OCI-LY7 (cell line): ENCODE measurements at regions not wholly inside any gene's neighbourhood (a gene's known extent, or its start where the extent isn't known, plus 50 kb on each side); places are given as distances from the start of the nearest gene placed in this dataset.

Experiments
- BruUV-seq: library from RNA; stranded (reverse); fragments of 400-500 nt; replicated peaks from 2 replicates; lab custom pipeline; 2021; lab: Mats Ljungman, UMichigan
- CTCF ChIA-PET: fragments of 300-600 bp; sonication (Branson Sonifier 250); formaldehyde crosslinking; loops from one replicate; lab custom pipeline; 2022; ENCODE audit warnings: antibody characterized with exemption; ENCODE audit not compliant: unreplicated experiment; lab: Charles Lee
- POLR2A ChIA-PET: fragments of 300-600 bp; sonication (Branson Sonifier 250); formaldehyde crosslinking; loops from one replicate; lab custom pipeline; 2022; ENCODE audit warnings: antibody characterized with exemption; lab: Charles Lee
- DNase-seq: peaks from one replicate; pipeline ENCODE4 v3.0.0-alpha.2; 2015; ENCODE audit warnings: low spot score
- H2AFZ ChIP-seq: fragments of 200-600 bp; sonication (generic), shearing (Covaris generic); 2 replicates; pipeline ENCODE4 v1.6.1; 2014; ENCODE audit warnings: mild to moderate bottlenecking, antibody characterized with exemption, low read length, moderate library complexity
- H3K27ac ChIP-seq: fragments of 200-600 bp; sonication (generic); 2 replicates; pipeline ENCODE4 v1.5.1; 2014; ENCODE audit warnings: mixed run types, low read depth, mild to moderate bottlenecking, moderate library complexity, low read length, inconsistent platforms; ENCODE audit not compliant: poor library complexity, severe bottlenecking
- H3K36me3 ChIP-seq: fragments of 200-600 bp; sonication (generic); 2 replicates; pipeline ENCODE4 v1.6.1; 2014; ENCODE audit warnings: mild to moderate bottlenecking, antibody characterized with exemption, low read length, moderate library complexity, mixed read lengths; ENCODE audit not compliant: insufficient read depth
- H3K4me1 ChIP-seq: fragments of 200-600 bp; sonication (generic); 2 replicates; pipeline ENCODE4 v1.5.1; 2014; ENCODE audit warnings: mild to moderate bottlenecking, low read length; ENCODE audit not compliant: insufficient read depth, poor library complexity, severe bottlenecking
- H3K4me2 ChIP-seq: fragments of 200-600 bp; sonication (generic); 2 replicates; pipeline ENCODE4 v1.6.1; 2014; ENCODE audit warnings: mild to moderate bottlenecking, low read length
- H3K4me3 ChIP-seq: fragments of 200-600 bp; sonication (generic); 2 replicates; pipeline ENCODE4 v1.5.1; 2014; ENCODE audit warnings: mild to moderate bottlenecking, low read depth, low read length; ENCODE audit not compliant: poor library complexity, severe bottlenecking
- H3K79me2 ChIP-seq: fragments of 200-600 bp; sonication (generic); 2 replicates; pipeline ENCODE4 v1.6.1; 2016; ENCODE audit warnings: low read depth, mild to moderate bottlenecking, low read length, moderate library complexity, mixed read lengths; ENCODE audit not compliant: insufficient read depth
- H3K9me2 ChIP-seq: fragments of 200-600 bp; sonication (generic); 2 replicates; pipeline ENCODE4 v1.6.1; 2016; ENCODE audit warnings: mild to moderate bottlenecking, low read length, mixed read lengths; ENCODE audit not compliant: insufficient read depth
- H3K9me3 ChIP-seq: fragments of 200-600 bp; sonication (generic); 2 replicates; pipeline ENCODE4 v1.6.1; 2014; ENCODE audit warnings: mild to moderate bottlenecking, mixed run types, low read length, mixed read lengths
- H4K20me1 ChIP-seq: fragments of 200-600 bp; sonication (generic); 2 replicates; pipeline ENCODE4 v1.6.1; 2014; ENCODE audit warnings: mild to moderate bottlenecking, antibody characterized with exemption, low read length, moderate library complexity, mixed read lengths; ENCODE audit not compliant: insufficient read depth
- CTCF ChIP-seq: fragments of 200-600 bp; sonication (generic); conservative IDR thresholded peaks from 2 replicates; pipeline ENCODE4 v1.5.1; 2014; ENCODE audit warnings: mild to moderate bottlenecking, antibody characterized with exemption, low read length, moderate library complexity, mixed read lengths
- EZH2phosphoT487 ChIP-seq: fragments of 200-600 bp; sonication (generic); IDR thresholded peaks from 2 replicates; pipeline ENCODE4 v1.6.1; 2018; ENCODE audit warnings: low read depth, borderline replicate concordance, mild to moderate bottlenecking, mixed run types, antibody characterized with exemption, low read length, moderate library complexity, mixed read lengths
- intact Hi-C: fragments of 100-400 bp; cut with micrococcal nuclease; formaldehyde crosslinking; loops from one replicate; pipeline ENCODE4 v1.10.0; 2022; ENCODE audit not compliant: unreplicated experiment

- Histone ChIP-seq H3K9me2 (no peaks in the 10 kb centered on the region), H3K4me1 (no peaks in the 10 kb centered on the region), H3K36me3 (no peaks in the 10 kb centered on the region), H4K20me1 (no peaks in the 10 kb centered on the region), H3K79me2 (no peaks in the 10 kb centered on the region), H3K4me3 (no peak overlapping the region), H3K9me3 (no peaks in the 10 kb centered on the region), H3K4me2 (no peak overlapping the region), H3K27ac (no peak overlapping the region), H2AFZ (no peak overlapping the region)
- POLR2A ChIA-PET, result interaction anchor here (0.5 kb wide), 1 partner anchor 41 kb away, joined by 3 read pairs; no protein-coding TSS in a partner anchor
- no TSS peak for BruUV-seq
- TF ChIP-seq EZH2phosphoT487 (no peak), CTCF (no peak)
- intact Hi-C loops, result loop anchor here (10.0 kb wide), 1 partner anchor 66 kb away; no protein-coding TSS in a partner anchor
- no peak for DNase-seq
- CTCF ChIA-PET, result no interaction called here
Observed at GRCh38 chr22:34070531-34070930, 150.3 kb upstream of the LARGE1 start.

- POLR2A ChIA-PET, result no interaction called here
- TF ChIP-seq CTCF, result no peak
- no peak for TF ChIP-seq EZH2phosphoT487
- Histone ChIP-seq H3K4me3 (no peak overlapping the region), H3K9me3 (no peaks in the 10 kb centered on the region), H3K4me2 (no peak overlapping the region), H3K9me2 (no peaks in the 10 kb centered on the region), H3K36me3 (no peaks in the 10 kb centered on the region), H4K20me1 (no peaks in the 10 kb centered on the region), H3K27ac (no peak overlapping the region), H2AFZ (no peak overlapping the region), H3K4me1 (no peaks in the 10 kb centered on the region), H3K79me2 (no peaks in the 10 kb centered on the region)
- intact Hi-C loops, result loop anchor here (10.0 kb wide), 1 partner anchor 68 kb away; no protein-coding TSS in a partner anchor
- no TSS peak for BruUV-seq
- CTCF ChIA-PET, result no interaction called here
- DNase-seq, result no peak
Observed at GRCh38 chr22:34072585-34072984, 152.3 kb upstream of the LARGE1 start.

- BruUV-seq, result no TSS peak
- Histone ChIP-seq H3K9me2 (no peaks in the 10 kb centered on the region), H3K9me3 (no peaks in the 10 kb centered on the region), H3K79me2 (no peaks in the 10 kb centered on the region), H3K27ac (no peak overlapping the region), H2AFZ (no peak overlapping the region), H3K4me1 (no peaks in the 10 kb centered on the region), H3K4me3 (no peak overlapping the region), H3K36me3 (no peaks in the 10 kb centered on the region), H4K20me1 (no peaks in the 10 kb centered on the region), H3K4me2 (no peak overlapping the region)
- DNase-seq, result no peak
- intact Hi-C loops, result no loop called here
- CTCF ChIA-PET, result no interaction called here
- TF ChIP-seq CTCF (no peak), EZH2phosphoT487 (no peak)
- POLR2A ChIA-PET, result interaction anchor here (1.0 kb wide), 1 partner anchor 12 kb away, joined by 3 read pairs; no protein-coding TSS in a partner anchor
Observed at GRCh38 chr22:34080433-34080832, 160.2 kb upstream of the LARGE1 start.
